Skeletal muscle cell (primary cell): ENCODE measurements at regions not wholly inside any gene's neighbourhood (a gene's known extent, or its start where the extent isn't known, plus 50 kb on each side); places are given as distances from the start of the nearest gene placed in this dataset.
A peak's percentile ranks its signal among the peaks of the same experiment; 100 is the strongest.

Experiments
- DNase-seq: peaks from one replicate; pipeline ENCODE4 v3.0.0-alpha.2; 2010; ENCODE audit warnings: low read depth
- H3K4me3 ChIP-seq: 2 replicates; pipeline ENCODE4 v1.5.1; 2011; ENCODE audit warnings: low read depth, mild to moderate bottlenecking, control low read depth, low read length, moderate library complexity

DNA sequence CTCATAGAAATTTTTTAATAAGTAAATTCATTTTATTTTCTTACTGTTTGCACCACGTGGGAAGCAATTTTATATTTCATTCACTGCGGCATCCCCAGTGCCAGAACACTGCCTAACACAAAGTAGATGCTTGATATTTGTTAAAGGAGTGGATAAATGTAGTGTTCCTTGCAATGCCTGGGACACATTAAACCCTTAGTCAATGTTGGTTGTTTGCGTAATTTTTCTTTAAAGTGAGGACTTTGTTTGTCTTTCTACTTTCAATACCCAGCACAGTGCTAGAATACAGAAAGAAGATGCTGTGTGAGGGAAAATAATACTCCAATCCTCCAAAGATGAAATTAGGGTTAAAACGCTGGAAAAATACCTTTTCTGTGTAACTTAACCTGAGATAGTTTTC is 299.3 kb downstream of the MAP2K6 start:
- H3K4me3 ChIP-seq, result no peak overlapping the region
- no peak for DNase-seq

DNA sequence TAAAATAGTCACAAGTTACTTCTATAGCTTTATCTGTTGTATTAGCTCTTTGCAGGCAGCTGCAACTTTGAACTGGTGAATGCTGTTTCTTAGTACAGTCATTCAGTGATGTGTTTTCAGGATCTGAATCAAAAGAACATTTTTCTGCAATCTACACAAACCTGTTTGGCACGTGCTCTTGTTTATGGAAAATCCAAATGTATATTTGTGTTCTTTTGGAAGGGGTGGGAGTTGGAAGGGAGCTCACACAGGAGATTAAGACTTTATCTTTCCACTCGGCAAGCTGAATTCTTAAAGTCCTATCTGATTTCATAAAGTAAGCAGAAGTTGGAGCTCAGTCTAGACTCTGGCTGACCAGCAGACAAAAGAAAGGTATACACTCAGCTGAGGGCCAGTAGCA is 300.2 kb downstream of the MAP2K6 start:
- no peak overlapping the region for H3K4me3 ChIP-seq
- no peak for DNase-seq

DNA sequence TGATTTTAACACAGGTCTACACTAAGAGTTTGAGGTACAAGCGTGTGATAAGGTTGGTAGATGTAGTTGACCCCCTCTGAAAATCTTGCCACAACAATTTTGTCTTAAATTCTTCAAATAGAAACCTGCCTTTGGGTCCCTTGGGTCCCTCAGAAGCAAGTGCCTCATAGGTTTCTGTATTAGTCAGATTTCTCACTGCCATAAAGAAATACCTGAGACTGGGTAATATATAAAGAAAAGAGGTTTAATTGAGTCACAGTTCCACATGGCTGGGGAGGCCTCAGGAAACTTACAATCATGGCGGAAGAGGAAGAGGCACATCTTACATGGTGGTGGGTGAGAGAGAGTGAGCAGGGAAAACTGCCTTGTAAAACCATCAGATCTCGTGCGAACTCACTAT is 301.2 kb downstream of the MAP2K6 start:
- DNase-seq, result no peak
- no peak overlapping the region for H3K4me3 ChIP-seq

DNA sequence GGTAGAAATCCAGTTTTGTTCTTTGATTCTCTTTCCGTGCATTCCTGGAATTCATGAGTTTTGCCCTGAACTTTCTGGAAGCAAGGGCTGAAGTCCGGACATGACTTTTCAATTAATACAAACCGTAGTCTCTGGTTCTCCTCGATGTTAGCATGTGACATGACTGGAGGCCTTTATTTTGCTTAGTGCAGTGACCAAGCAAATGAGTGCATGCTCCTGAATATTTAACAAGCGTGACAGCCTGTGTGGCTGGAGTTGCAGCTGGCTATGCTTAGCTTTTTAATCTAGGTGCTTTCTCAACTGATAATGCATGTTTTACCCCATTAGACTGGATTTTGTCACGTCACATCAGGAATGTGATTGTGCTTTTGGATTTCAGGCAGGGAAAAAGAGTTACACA is 302.1 kb downstream of the MAP2K6 start:
- no peak overlapping the region for H3K4me3 ChIP-seq
- DNase-seq, result no peak

DNA sequence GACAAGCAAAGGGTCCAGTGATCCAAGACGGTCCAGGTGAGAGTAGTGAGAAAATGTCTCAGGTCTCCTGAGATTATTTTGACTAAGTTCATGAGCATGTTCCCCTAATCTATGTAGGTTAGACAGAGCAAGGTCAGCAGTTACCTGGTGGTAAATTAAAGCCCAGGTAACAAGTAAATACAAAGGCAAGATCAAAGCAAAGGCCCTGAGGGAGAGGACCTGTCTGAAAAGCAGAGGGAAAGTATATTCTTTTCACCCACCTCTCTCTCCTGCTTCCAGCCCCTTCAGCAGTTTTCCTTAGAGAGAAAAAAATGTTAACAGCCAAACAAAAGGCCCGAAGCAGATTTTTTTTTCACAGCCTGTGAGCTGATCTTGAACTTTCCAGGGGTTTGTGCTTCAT is 302.7 kb downstream of the MAP2K6 start:
- no peak for DNase-seq
- no peak overlapping the region for H3K4me3 ChIP-seq

DNA sequence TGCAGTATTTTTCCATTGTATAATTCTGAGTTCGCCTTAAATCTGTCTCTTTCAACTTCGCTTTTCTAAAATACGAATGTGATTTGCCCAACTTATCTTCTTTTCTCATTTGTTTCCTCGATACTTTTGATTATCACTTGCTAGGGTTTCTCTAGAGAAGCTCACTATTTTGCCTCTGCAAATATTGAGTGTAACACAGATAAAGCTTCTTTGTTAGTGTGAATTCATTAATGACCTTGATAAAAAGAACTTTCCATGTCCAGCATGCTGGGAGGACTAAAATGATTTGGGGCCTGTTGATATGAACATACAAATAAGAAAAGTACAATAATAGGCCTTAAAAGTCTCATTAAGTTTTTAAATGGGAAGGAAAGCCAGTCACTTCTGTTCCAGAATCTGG is 303.3 kb downstream of the MAP2K6 start:
- H3K4me3 ChIP-seq, result no peak overlapping the region
- DNase-seq, result no peak

DNA sequence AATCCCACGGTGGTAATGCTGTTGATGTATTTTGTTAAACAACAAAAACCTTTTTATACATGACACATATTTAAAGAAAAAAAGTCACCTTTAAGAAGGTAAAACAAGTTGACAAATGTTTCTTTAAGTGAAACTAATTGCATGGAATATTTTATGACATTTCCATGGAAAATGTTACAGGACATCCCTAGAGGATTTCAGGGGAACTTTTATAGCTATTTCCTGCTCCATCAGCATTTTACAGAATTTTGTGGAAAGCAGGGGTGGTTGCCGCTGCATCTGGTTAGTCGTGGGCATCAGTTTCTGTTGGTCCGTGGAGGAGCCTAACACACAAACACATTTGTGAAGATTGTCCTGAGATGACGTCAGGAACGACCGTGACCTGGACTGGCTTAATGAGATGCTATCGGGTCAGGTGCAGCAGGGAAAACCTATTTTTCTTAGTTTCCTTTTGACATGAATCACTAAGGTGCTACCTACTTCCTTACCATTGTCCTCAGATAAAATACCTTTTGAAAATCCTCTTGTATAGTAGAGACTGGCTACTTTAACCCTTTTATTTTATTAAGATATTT is 305.1 kb downstream of the MAP2K6 start:
- no peak overlapping the region for H3K4me3 ChIP-seq
- DNase-seq, result no peak

DNA sequence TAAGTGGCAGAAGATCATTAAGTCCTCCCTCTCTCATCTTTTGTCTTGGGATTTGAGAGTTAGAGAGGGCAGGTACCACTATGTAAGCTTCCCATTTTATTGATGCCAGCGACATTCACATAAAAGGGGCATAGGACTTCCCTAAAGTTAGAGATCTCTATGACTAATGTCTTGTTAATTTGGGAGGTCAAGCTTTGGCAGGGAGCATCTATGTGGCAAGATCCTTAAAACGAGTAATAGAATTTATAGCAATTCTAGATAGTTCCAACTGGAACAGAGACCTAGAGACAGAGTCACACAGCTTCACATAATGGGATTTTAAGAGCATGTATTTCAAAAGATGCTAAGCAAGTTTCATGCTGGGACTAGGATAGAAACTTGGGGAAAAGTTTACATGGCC is 308.0 kb downstream of the MAP2K6 start:
- H3K4me3 ChIP-seq, result no peak overlapping the region
- DNase-seq, result no peak

DNA sequence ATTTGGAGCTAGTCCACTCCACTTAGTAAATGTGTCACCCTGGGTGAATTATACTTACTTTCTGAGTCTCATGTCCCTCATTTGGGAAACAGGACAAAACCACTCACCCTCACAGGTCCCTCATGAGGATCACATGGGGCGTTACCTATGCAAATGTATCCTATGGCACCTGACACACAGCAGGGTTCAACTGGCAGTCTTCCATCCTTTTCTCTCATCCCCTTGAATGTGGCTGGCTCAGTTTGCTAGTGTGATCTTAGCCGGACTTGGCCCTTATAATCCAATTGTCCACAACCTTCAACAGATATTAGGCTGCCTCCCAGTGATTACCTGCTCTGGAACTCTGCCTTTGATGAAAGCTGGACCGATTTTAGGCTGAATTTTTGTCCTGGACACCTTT is 308.8 kb downstream of the MAP2K6 start:
- no peak overlapping the region for H3K4me3 ChIP-seq
- DNase-seq, result no peak

DNA sequence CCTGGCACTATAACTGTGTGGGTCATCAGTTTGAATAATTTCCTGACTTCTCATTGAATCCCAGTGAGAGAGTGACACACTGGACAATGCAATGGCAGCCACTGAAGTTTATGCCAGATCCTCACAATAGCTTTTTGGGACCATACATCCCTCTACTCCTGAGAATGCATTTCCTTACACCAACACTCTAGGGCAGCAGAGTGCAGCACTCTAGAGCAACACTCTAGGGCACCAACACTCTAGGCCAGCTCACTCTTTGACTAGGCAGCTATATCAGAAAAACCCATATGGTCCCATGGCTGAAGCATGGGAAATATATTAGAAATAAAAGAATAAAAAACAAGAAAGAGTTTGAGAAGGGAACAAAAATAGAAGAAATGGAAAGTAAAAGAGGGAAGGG is 309.2 kb downstream of the MAP2K6 start:
- H3K4me3 ChIP-seq, result no peak overlapping the region
- DNase-seq, result no peak

DNA sequence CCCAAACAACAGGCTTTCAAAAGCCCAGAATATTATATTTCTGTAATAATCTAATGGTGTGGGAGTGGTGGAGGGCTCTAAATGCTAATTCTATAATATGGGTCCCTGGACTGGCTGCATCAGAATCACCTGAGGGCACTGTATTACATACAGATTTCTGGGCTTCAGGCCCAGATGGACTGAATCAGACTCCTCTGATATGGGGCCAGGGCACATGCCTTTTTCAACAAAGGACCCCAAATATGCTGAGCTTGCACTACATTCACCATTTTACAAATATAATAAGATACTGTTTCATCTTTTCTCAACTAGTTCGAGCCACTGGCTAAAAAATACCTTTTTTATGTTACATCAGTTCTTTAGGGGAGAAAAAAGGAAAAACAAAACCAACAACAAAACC is 309.7 kb downstream of the MAP2K6 start:
- no peak overlapping the region for H3K4me3 ChIP-seq
- DNase-seq, result no peak

DNA sequence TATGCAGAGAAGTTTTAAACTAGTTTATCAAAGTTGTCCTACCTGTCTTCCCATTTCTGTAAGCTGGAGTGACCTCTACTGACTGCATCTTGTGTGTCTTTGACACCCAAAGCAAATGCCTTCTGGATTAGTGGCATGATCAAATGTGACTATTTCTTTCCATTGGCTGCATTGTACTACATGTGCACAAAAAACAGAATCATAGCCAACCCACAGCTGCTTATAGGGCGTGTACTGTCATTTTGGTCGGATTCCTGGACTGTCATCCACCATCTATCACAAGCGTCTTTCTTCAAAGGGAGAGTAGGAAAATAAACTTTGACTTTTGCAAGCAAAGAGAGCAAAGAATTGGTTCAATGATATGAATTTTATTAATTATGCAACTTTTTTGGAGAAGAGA is 310.6 kb downstream of the MAP2K6 start:
- no peak for DNase-seq
- no peak overlapping the region for H3K4me3 ChIP-seq

DNA sequence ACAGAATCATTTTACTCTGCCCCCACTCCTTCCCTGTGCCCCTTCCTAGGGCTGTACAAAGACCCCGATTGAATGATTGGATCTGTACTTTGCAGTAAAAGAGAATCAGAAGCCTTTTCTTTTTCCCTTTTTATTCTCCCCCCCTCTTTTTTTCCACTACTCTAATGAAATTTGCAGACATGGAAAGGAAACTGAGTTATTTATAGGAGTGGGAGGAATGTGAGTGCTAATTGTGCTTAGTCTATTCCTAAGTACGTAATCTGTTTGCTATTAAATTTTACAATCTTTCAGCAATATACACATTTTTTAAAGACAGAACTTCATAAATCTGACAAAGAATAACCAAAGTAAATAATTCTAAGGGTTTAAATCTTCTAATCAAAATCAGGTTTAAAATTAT is 314.3 kb downstream of the MAP2K6 start:
- no peak for DNase-seq
- no peak overlapping the region for H3K4me3 ChIP-seq

DNA sequence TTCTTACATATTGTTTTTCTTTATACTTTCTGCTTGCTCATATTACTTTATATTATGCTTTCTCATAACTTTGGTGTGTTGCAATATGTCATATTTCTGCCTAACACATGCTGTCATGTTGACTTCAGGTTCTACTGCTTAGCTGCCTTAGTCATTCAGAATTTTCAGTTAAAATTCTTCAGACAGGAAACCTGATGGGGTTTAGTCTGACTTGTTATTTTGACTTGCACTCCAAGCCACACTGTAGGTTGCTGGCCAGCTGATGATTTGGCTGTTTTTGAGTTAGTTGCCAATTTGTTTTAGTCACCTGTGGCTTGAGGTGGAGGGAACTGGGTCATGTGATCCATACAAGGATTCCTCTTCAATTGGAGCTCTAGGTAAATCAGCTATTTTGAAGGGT is 315.4 kb downstream of the MAP2K6 start:
- DNase-seq, result no peak
- H3K4me3 ChIP-seq, result no peak overlapping the region

DNA sequence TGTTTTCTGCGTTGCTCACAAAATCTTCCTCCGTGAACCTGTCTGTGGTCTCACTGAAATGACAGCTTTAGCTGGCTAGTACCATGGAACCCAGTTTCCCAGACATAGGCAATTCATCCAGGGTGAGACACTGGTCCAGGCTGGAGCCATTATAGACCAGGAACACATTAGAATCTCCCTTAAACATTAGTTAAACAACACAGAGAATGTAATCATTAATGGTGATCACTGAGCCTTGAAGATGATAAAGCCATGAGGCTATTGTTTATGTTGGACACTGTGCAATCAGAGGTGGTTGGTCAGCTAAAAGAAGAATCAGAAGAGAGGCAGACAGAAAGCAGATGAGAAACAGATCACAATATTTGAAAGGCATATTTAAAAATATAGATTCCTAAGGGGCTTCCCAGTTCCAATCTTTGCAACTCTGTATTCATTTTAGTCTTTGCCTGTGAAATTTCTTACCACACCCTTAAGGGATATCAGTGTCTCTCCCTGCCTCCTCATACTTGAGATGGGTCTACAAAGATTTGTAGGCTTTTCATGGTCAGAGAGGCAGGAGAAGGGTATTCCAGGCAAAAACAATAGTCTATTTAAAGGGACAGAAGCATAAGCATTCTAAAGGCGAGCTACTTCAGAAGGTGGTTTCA is 317.9 kb downstream of the MAP2K6 start:
- no peak for DNase-seq

DNA sequence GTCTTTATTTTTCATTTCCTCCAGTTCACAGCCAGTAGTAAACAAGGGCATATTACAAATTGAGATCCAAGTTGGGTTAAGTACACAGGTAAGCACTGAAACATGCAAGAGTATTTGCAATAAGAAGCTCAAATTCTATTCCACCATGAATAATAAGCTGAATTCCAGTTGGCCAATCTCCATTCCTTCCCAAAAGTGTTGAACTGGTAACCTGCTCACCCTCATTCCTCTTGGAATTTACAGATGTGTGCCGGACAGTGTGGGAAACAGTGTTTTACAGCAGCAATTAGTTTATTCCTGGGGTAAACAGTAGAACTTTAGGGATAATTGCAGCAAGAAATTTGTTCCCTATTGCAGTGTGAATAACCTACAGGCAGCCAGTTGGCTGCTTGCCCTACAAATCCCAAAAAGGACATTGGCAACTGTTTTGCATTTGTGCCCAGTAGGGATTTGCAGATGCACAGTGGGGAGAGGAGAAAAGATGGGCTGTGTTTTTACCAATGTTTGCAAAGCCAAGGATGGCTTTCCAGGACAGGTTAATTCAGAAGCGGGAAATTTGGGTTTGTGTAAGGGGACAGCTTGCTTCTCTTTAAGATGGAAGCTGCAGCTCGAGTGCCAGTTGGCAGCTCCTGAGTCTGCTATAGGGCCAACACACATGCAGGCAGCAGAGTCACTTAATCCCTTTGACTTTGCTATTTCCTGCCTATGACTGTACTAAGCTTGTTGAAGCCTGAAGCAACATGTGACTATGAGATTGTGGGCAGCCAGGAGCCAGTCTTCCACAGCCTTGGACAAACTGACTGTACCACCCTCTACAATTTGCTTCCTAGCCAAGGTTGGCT is 318.9 kb downstream of the MAP2K6 start:
- no peak overlapping the region for H3K4me3 ChIP-seq
- peak; percentile 67 for DNase-seq

More for the DNA sequence above, 317.9 kb downstream of the MAP2K6 start:
- H3K4me3 ChIP-seq, result no peak overlapping the region

DNA sequence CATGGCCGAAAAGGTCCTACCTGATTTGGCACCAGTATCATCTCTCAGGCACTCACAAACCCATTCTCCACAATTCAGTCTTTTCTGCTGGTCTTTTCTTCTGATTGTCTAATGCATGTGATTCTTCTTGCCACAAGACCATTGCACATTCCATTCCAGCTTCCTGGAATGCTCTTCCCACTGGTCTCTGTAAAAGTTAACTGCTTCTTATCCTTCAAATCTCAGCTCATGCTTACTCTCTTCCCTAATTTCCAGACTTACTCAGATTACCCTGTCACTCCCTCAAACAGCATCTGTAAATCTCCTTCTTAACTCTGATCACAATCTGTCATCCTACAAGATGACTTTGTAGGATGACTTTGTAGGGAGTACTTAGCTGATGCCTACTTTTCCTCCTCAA is 320.2 kb downstream of the MAP2K6 start:
- no peak overlapping the region for H3K4me3 ChIP-seq
- no peak for DNase-seq

DNA sequence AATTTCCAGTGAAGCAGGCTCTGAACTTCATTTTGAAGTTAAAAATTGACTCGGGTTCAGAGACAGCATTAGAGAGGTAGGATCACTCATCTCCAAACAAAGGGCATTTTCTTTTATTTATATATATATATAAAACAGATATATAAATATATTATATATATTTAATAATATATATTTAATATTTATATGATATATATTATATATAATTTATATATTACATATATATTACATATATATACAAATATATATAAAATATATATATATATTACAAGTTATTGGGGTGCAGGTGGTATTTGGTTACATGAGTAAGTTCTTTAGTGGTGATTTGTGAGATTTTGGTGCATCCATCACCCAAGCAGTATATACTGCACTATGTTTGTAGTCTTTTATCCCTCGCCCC is 320.8 kb downstream of the MAP2K6 start:
- no peak for DNase-seq
- H3K4me3 ChIP-seq, result no peak overlapping the region

DNA sequence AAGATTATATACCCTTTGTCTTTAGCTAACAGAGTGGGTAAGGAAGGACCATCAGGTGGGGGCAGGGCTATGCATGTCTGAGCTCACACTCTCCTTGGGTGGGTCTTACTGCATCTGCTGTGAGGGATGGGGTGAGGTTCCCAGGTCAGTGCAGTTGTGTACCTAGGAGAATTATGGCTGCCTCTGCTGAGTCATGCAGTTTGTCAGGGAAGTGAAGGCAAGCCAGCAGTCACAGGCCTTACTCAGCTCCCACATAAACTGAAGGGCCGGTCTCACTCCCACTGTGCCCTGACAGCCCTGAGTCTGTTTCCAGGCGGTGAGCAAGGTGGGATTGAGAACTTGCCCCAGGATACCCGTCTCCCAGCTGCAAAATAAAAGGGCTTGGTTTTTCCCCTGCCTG is 328.6 kb downstream of the MAP2K6 start:
- H3K4me3 ChIP-seq, result no peak overlapping the region
- DNase-seq, result no peak

DNA sequence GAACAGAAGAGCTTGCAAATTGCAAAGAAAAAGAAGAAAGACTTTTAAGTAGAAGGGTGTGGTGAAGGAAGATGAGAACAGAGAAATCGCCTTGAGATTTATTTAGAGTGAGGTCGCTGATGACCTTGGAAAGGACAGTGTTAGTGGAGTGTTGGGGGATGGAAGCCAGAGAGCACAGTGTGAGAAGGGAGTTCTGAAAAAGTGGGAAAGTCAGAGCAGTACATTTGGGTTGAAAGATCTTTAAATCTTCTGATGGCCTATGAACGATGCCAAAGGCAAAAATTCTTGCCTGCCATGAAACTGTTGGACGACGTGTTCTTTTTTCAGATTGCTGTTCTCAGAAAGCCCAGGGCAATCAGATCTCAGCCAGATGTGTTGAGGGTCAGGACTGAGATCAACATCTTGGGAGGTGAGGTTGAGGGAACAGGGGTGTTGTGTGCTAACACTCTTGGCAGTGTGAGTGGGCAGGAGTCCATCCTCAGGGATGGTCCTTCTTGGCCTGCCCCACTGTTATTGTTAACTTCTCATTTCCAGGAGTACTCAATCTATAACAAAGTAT is 330.1 kb downstream of the MAP2K6 start:
- no peak overlapping the region for H3K4me3 ChIP-seq

DNA sequence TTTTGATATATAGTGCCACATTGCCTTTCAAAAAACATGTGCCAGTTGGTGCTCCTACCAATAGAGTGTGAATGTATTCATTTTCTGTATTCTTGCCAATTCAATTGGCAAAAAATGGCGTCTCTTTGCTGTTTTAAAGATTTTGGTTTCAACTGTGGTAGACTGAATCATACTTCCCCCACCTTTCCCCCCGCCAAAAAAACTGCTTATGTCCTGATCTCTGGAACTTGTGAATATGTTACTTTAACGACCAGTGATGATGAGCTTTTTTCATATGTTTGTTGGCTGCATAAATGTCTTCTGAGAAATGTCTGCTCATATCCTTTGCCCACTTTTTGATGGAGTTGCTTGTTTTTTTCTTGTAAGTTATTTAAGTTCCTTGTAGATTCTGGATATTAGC is 325.1 kb upstream of the KCNJ16 start:
- no peak for DNase-seq
- no peak overlapping the region for H3K4me3 ChIP-seq

More for the DNA sequence above, 330.1 kb downstream of the MAP2K6 start:
- DNase-seq, result no peak
